Heart left ventricle (tissue), 16 donors: ENCODE measurements at regions not wholly inside any gene's neighbourhood (a gene's known extent, or its start where the extent isn't known, plus 50 kb on each side); places are given as distances from the start of the nearest gene placed in this dataset.

Source experiments
- ATAC-seq, 4 donors: fragments of 200-7000 bp; cut with Tn5 transposase; one replicate each; pipeline ENCODE4 v1.9.1; 2020 to 2022; ENCODE audit warnings: moderate library complexity in 4 of 4, mild to moderate bottlenecking in 3 of 4, moderate number of reproducible peaks in 1 of 4
- DNase-seq, 5 donors: peaks; one replicate each; pipeline ENCODE4 v3.0.0-alpha.2; 2020
- H3K27ac ChIP-seq, 12 donors: fragments of 200-600 bp; sonication (generic) in 4 of 12; one replicate each; pipeline versions ENCODE4 v1.5.0 to v1.8.0; 2016 to 2022; ENCODE audit warnings: mild to moderate bottlenecking in 2 of 12
- H3K27me3 ChIP-seq, 9 donors: fragments of 200-600 bp; sonication (generic) in 2 of 9; one replicate each; pipeline versions ENCODE4 v1.5.1 to v1.8.0; 2016 to 2022; ENCODE audit warnings: mild to moderate bottlenecking in 3 of 9
- H3K36me3 ChIP-seq, 9 donors: fragments of 200-600 bp; sonication (generic) in 2 of 9; one replicate each; pipeline versions ENCODE4 v1.5.0 to v1.8.0; 2018 to 2022; ENCODE audit warnings: mild to moderate bottlenecking in 2 of 9
- H3K4me1 ChIP-seq, 12 donors: fragments of 200-600 bp; sonication (generic) in 4 of 12; one replicate each; pipeline versions ENCODE4 v1.5.0 to v1.8.0; 2016 to 2022; ENCODE audit warnings: mild to moderate bottlenecking in 3 of 12
- H3K4me3 ChIP-seq, 12 donors: fragments of 200-600 bp; sonication (generic) in 4 of 12; one replicate each; pipeline versions ENCODE4 v1.5.0 to v1.8.0; 2017 to 2022; ENCODE audit warnings: mild to moderate bottlenecking in 9 of 12, moderate library complexity in 4 of 12
- H3K9me3 ChIP-seq, 12 donors: fragments of 200-600 bp; sonication (generic) in 4 of 12; one replicate each; pipeline versions ENCODE4 v1.5.0 to v1.8.0; 2016 to 2022; ENCODE audit warnings: mild to moderate bottlenecking in 1 of 12
- POLR2A ChIP-seq, 2 donors: fragments of 450-650 bp; IDR thresholded peaks; one replicate each; pipeline ENCODE4 v1.6.1; 2017; ENCODE audit warnings: antibody characterized with exemption in 2 of 2, mild to moderate bottlenecking in 2 of 2, moderate library complexity in 2 of 2
- WGBS, 4 donors: extraction: QIAGEN DNeasy Blood & Tissue Kit in 2 of 4; methylation state at CpG; one replicate each; pipeline versions ENCODE4 v1.1.5 to v1.1.7; 2013 to 2018; 5-methylcytosine and 5-hydroxymethylcytosine counted together
- intact Hi-C, 10 donors: fragments of 100-400 bp; cut with DNase I; formaldehyde crosslinking; loops; one replicate each; pipeline versions ENCODE4 v1.11.1 to v1.14.2; 2022
- TF ChIP-seq, protein P1 (sequence below), 12 donors: fragments of 200-600 bp; sonication (generic) in 4 of 12; IDR thresholded peaks; one replicate each; pipeline versions ENCODE4 v1.5.0 to v1.8.0; 2018 to 2022; ENCODE audit warnings: antibody characterized with exemption in 12 of 12, mild to moderate bottlenecking in 5 of 12
- donor health status: ischemic (EF 13 %, LVEDD 7.1; RV severe dilation, severe dysfunction).
- donor health status: healthy with polysubstance abuse.
- donor health status: DM: no; HTN: yes; CAD: no.
- donor health status: DM: no; HTN: no; CAD: no.
- donor health status: ischemic (EF 25% LVEDD 6.9; RV normal size, moderate dysfunction).
- donor health status: ischemic (EF 25% LVEDD 5.7; RV mildly dilated, moderate dysfunction).
- donor health status: healthy.
- donor health status: DM: yes; HTN: yes; CAD: no.
- donor health status: ischemic (EF 35%, LVEDD 5.7; RV mildly dilated, moderate dysfunction).
- donor health status: nonischemic (EF 11% LVEDD 7.7; RV severe dilation, severe dysfunction).
- donor health status: DM: yes; HTN: yes; CAD: no.
- donor health status: PGD.
- donor health status: ischemic (EF 29% LVEDD 5.4; RV normal size, mild dysfunction).
- donor health status: nonischemic (EF 23%, LVEDD 6.1; RV moderate dilation, normal function).

DNA sequence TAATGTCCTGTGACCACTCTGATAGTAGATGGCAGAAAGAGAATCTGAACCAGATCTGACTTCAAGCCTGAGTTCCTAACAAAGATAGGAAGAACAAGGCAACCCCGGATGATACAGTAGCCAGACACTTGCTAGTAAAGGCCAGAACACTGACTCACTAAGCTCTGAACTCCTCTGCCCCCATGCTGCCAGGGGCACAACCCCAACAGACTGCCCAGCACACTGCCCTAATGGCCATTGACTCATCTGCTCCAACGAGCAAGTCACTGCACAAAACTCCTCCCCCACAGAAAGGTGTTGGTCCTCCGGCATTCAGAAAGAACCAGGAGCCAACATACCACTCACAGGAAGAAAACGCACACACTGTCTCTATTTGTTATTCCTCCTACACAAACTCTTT lies 179.6 kb upstream of the NUDT4 start:
- Histone ChIP-seq H3K9me3 (peaks cover 0 to 2% (median 0%) of the 10 kb centered on the region in 12 donors), H3K36me3 (no peaks in the 10 kb centered on the region), H3K27ac (peak overlapping the region in 1 of 12 donors; percentile 5), H3K4me3 (no peak overlapping the region), H3K4me1 (peaks cover 0 to 20% (median 2%) of the 10 kb centered on the region in 12 donors), H3K27me3 (no peaks in the 10 kb centered on the region)
- no peak for DNase-seq
- TF ChIP-seq, protein P1, sequence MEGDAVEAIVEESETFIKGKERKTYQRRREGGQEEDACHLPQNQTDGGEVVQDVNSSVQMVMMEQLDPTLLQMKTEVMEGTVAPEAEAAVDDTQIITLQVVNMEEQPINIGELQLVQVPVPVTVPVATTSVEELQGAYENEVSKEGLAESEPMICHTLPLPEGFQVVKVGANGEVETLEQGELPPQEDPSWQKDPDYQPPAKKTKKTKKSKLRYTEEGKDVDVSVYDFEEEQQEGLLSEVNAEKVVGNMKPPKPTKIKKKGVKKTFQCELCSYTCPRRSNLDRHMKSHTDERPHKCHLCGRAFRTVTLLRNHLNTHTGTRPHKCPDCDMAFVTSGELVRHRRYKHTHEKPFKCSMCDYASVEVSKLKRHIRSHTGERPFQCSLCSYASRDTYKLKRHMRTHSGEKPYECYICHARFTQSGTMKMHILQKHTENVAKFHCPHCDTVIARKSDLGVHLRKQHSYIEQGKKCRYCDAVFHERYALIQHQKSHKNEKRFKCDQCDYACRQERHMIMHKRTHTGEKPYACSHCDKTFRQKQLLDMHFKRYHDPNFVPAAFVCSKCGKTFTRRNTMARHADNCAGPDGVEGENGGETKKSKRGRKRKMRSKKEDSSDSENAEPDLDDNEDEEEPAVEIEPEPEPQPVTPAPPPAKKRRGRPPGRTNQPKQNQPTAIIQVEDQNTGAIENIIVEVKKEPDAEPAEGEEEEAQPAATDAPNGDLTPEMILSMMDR (IDR thresholded peaks at IDR 0.05): no peak
- no peak for TF ChIP-seq POLR2A (IDR thresholded peaks at IDR 0.05)
- WGBS, 4 donors: 65 to 74% (median 67%) methylated on average over 4 of the region's 4 CpGs
- ATAC-seq: peak in 1 of 4 donors; percentile 14
- intact Hi-C loops: no loop called here

DNA sequence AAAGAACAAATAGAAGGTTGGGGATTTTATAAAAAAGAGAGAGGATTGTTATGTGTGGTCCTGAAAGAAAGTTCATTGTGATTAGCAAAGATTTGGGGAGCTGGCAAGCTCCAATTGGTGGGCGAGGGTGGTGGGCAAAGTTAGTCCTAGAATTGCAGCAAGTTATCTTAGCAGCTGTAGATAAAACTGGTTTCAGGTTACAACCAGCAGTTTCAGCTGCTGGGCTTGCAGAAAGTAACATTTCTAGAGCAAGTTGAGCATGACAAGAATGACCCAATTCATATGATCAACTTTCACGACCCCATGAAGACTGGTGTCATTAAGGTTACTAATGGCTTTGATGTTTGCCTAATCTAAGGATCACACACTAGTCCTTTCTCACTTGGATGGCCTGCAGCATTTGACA lies 177.9 kb upstream of the NUDT4 start:
- H3K4me3 ChIP-seq: no peak overlapping the region
- intact Hi-C loops: no loop called here
- no peaks in the 10 kb centered on the region for H3K9me3 ChIP-seq
- WGBS, 4 donors: 36 to 49% (median 44%) methylated on average over 2 of the region's 2 CpGs
- no peak for DNase-seq
- TF ChIP-seq, protein P1 (IDR thresholded peaks at IDR 0.05): no peak
- no peak for TF ChIP-seq POLR2A (IDR thresholded peaks at IDR 0.05)
- no peaks in the 10 kb centered on the region for H3K27me3 ChIP-seq
- no peak overlapping the region for H3K27ac ChIP-seq
- no peaks in the 10 kb centered on the region for H3K36me3 ChIP-seq
- ATAC-seq: no peak
- H3K4me1 ChIP-seq: peaks cover 0 to 20% (median 2%) of the 10 kb centered on the region in 12 donors

DNA sequence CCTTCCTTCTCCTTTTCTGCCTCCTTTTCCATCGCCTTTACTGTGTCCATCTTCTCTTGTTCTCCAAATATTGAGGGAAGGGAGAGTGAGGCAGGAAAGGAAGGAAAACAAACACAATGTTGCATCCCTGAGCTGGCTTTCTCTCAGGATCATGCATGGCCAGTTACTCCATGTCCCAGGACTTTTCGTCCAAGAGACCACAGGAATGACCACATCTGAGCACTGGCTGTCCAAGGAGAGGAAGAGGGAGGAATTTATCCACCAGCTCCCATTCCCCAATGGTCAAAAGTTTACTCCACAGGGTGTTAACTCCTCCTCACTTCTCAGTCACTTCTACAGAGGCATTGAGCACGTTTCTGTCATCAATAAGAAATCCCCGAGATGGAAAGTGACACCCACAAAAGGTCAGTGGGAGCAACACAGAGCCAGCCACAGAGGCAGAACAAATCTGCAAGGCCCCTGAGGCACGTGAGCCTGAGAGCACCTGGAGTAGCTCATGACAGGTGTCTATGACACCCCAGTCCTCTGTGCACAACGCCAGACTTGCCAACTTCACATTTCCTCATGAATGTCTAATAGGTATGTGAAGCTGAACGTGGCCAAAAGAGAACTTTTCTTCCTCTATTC lies 177.3 kb upstream of the NUDT4 start:
- peak in 1 of 4 donors; percentile 15 for ATAC-seq
- no peak for DNase-seq
- H3K27me3 ChIP-seq: no peaks in the 10 kb centered on the region
- no peak overlapping the region for H3K27ac ChIP-seq
- no peaks in the 10 kb centered on the region for H3K36me3 ChIP-seq
- peaks cover 0 to 18% (median 2%) of the 10 kb centered on the region in 12 donors for H3K4me1 ChIP-seq
- intact Hi-C loops: no loop called here
- TF ChIP-seq POLR2A (IDR thresholded peaks at IDR 0.05): no peak
- TF ChIP-seq, protein P1 (IDR thresholded peaks at IDR 0.05): no peak
- 59 to 69% (median 66%) methylated on average over 7 of the region's 7 CpGs for WGBS, 4 donors
- no peak overlapping the region for H3K4me3 ChIP-seq
- no peaks in the 10 kb centered on the region for H3K9me3 ChIP-seq

DNA sequence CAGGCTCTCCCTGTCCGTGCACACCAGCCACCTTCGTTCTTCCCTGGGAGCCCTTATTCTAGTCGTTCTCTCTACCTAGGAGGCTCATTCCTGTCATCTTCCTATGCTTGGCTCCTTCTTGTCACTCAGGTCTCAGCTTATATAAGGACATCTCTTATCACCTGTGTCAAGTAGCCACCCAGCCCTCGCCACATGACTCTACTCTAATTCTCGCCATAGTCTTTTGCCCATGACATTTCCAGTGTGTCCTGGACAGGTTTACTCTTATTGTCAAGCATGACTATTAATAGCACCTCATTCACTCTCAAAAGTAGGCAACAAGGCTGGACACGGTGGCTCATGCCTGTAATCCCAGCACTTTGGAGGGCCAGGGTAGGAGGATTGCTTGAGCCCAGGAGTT lies 175.7 kb upstream of the NUDT4 start:
- Histone ChIP-seq H3K9me3 (no peaks in the 10 kb centered on the region), H3K4me3 (no peak overlapping the region), H3K4me1 (peaks cover 0 to 17% (median 2%) of the 10 kb centered on the region in 12 donors), H3K27me3 (no peaks in the 10 kb centered on the region), H3K36me3 (no peaks in the 10 kb centered on the region), H3K27ac (peak overlapping the region in 5 of 12 donors; percentile 20 to 59 (median 26))
- TF ChIP-seq, protein P1 (IDR thresholded peaks at IDR 0.05): no peak
- no peak for TF ChIP-seq POLR2A (IDR thresholded peaks at IDR 0.05)
- ATAC-seq: peak; percentile 86 to 92 (median 88)
- WGBS, 4 donors: 56 to 67% (median 65%) methylated on average over 6 of the region's 6 CpGs
- intact Hi-C loops: no loop called here
- peak in 2 of 5 donors; percentile 41 to 51 for DNase-seq
